PC-3 (cell line): ENCODE measurements at regions not wholly inside any gene's neighbourhood (a gene's known extent, or its start where the extent isn't known, plus 50 kb on each side); places are given as distances from the start of the nearest gene placed in this dataset.

Experiments
- CTCF ChIP-seq: fragments of 300-600 bp; sonication (generic); conservative IDR thresholded peaks from 2 replicates; pipeline ENCODE4 v1.5.1; 2017; ENCODE audit warnings: antibody characterized with exemption, low read depth, mild to moderate bottlenecking, low read length
- EZH2 ChIP-seq: fragments of 300-600 bp; sonication (generic); IDR thresholded peaks from one replicate; pipeline ENCODE4 v1.6.1; 2017; ENCODE audit warnings: antibody characterized with exemption, mild to moderate bottlenecking, low read length; ENCODE audit not compliant: unreplicated experiment
- EZH2phosphoT487 ChIP-seq: fragments of 300-600 bp; sonication (generic); IDR thresholded peaks from 2 replicates; pipeline ENCODE4 v1.6.1; 2018; ENCODE audit warnings: mild to moderate bottlenecking, antibody characterized with exemption, low read length, borderline replicate concordance

GRCh38 chr18:71116535-71116934 lies 827.7 kb downstream of the SOCS6 start:
- TF ChIP-seq CTCF (no peak), EZH2 (no peak), EZH2phosphoT487 (no peak)
